PFSK-1 (cell line): ENCODE measurements at regions not wholly inside any gene's neighbourhood (a gene's known extent, or its start where the extent isn't known, plus 50 kb on each side); places are given as distances from the start of the nearest gene placed in this dataset.

Source experiments
- POLR2AphosphoS5 ChIP-seq: IDR thresholded peaks from 2 replicates; pipeline ENCODE4 v1.6.1; 2012; ENCODE audit warnings: low read depth, mild to moderate bottlenecking, control low read depth, low read length, moderate library complexity
- REST ChIP-seq, 2 experiments: IDR thresholded peaks; 2 replicates each; pipeline versions ENCODE4 v1.6.1 to v1.8.0; 2011 to 2012; ENCODE audit warnings: low read depth in 2 of 2, low read length in 2 of 2, control low read depth in 1 of 2, inconsistent platforms in 1 of 2, mild to moderate bottlenecking in 1 of 2, moderate library complexity in 1 of 2; ENCODE audit not compliant: insufficient read depth in 1 of 2

GRCh38 chr2:240374085-240374907 is 61.2 kb upstream of the GPC1 start:
- TF ChIP-seq POLR2AphosphoS5: no peak
- TF ChIP-seq REST (IDR thresholded peaks at IDR 0.05; ENCODE audit: insufficient read depth in 1 of 2, low read depth in 2 of 2, low read length in 2 of 2): no peak
